Ramos (cell line): ENCODE measurements at regions not wholly inside any gene's neighbourhood (a gene's known extent, or its start where the extent isn't known, plus 50 kb on each side); places are given as distances from the start of the nearest gene placed in this dataset.
"Not testable (repeated sequence)": the region's sequence is repeated elsewhere in the genome, so short reads cannot be mapped to it uniquely, and the experiment has no call there.

Source experiments
- in situ Hi-C: fragments of 300-500 bp; cut with MboI; formaldehyde crosslinking; loops from one replicate; pipeline ENCODE4 v1.14.3; 2022; ENCODE audit warnings: low sequenced_read_pairs; ENCODE audit not compliant: unreplicated experiment

DNA sequence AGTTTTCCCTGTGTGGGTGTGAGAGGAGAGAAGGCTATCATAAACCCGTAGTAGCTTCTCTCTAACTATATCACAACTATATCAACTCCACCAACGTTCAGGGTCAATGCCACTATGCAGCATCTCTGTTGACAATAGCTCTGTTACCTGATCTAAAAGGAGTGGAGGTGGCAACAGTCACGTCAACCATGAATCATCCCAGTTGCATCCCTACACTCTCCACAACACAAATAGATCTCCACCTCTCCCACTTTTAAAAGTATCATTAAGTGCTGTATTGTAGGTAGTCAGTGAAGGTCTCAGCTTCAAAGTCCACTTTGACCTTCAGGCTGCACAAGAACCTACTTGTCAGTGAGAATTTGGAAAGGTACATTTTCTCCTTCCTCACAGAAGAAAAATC, 600.5 kb upstream of the GRIA3 start:
- in situ Hi-C loops = no loop called here

DNA sequence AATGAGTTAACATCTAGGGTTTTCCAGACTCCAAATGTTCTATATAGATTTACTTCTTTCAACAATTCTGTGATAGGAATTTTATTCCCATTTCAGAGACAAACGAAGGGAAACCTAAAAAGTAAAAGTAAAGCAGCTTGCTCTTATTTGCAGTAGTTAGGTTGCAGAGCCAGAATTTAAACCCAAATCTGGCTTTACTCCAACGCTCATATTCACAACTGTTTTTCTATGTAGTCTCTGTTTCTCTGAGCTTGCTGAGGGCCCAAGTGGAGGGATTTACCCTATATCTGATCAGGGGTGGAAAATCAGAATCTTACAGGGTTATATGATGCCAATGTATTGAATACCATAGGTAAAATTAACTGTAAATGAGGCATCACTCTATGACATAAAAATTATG, 599.1 kb upstream of the GRIA3 start:
- in situ Hi-C loops = no loop called here

DNA sequence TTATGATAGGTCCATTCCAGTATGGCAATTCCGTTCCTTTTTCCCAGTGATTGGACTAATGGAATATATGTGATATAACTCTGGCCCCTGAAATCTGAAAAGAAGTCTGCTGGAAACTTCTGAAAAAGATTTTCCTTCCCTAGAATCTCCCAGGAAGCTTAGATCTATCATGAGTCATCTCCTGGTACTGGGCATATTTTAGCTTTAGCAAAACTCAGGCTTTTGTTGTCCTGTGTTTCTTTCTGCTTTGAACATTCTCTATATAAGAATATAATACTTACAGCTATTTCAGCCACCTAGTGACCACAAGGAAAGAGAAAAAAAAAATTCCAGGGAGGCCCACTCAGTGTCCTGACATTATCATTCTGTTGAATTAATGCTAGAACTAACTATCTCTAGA, 597.2 kb upstream of the GRIA3 start:
- in situ Hi-C loops = no loop called here

DNA sequence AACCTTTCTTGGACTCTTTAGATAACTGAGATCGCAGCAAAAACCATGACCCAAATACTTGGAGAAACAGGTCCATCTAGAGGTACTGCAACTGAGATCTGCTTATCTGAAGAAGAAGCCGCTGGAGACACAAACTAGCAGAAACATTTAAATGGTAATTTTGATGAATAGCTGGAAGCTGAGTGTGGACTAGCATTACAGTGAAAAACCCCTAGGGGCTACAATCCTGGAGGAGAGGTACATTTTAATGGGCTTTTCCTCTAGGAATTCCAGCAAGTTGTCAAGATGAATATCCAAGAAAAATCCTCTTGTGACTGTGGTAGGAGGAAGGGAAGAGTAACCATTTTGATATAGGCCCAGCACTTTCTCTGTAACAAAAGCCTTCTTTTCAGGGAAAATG, 592.5 kb upstream of the GRIA3 start:
- in situ Hi-C loops = no loop called here

DNA sequence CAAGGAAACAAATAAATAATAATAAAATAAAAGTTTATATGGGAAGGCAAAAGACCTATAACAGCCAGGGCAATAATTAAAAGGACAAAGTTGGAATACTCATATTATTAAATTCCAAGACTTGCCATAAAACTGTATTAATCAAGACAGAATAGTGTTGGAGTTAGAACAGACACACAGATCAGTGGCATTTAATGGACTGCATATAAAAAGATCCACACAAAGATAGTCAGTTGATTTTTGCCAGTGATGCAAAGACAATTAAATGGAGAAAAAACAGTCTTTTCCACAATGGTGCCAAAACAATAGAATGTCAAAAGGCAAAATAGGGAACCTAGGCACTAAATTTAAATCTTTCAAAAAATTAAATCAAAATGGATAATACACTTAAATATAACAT, 587.1 kb upstream of the GRIA3 start:
- in situ Hi-C loops = no loop called here

DNA sequence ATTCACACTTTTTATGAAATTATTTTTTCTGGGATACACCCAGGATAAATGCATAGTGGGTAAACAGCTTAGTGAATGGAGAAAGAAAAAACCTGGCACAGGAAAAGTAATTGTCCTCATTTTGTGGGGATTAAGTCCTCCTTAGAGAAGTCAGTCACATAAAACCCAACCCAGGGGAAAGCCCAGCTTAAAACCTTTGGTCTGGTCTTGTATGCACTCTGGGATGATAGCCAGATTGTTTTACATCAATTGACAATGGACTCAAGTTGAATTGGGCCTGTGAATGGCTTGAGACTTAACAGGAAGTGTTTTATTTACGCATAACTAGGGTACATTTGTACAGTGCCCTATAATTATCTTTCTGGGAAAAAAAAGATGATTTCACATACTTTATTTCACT, 561.3 kb upstream of the GRIA3 start:
- in situ Hi-C loops = no loop called here

DNA sequence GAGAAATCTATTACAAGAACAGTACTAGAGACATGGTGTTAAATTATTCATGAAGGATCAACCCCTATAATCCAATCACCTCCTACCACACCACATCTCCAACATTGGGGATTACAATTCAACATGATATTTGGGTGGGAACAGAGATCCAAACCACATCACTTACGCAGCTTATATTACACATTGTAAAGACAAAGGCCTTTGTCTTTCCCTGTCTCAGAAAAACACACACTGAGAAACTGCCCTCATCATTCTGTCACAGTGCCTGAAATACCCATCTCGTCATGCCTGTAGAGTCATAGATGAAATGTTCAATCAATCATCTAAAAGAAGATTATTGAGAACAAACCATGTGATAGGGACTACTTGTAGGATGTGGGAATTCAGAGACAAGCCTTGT, 558.8 kb upstream of the GRIA3 start:
- in situ Hi-C loops = no loop called here

DNA sequence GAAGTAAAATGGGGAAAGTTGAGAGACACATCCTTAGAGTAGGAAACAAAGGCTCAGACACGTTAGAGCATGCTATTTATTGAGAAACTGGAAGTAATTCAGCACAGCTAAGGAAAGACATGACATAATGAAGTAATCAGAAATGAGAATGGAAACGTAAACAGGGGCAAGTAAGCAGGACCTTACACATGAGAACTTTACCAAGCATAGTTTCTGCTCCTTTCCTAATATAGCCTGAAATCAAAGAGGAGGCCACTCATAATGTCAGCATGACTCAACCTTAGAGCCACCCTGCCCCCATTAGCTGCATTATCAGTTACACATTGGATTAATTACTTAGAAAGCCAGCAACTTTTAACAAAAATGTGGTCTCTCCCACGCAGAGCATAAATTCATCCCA, 558.3 kb upstream of the GRIA3 start:
- in situ Hi-C loops = no loop called here

DNA sequence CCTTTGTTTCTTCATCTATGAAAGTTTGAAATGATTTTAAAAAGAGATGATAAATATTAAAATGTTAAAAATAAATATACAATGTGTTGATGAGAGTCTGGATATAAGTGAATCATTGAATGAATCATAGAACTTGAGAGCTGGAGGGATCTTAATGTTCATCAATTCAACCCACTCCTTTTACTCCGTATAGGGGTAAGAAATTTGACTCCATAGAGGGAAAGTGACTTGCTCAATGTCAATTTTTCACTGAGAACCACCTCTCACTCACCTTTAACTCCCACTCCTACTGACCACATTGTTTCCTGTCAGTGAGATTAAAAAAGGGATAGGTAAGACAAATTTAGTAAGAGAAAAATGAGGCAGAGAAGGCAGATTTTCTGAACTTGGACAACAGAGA, 557.2 kb upstream of the GRIA3 start:
- in situ Hi-C loops = no loop called here

DNA sequence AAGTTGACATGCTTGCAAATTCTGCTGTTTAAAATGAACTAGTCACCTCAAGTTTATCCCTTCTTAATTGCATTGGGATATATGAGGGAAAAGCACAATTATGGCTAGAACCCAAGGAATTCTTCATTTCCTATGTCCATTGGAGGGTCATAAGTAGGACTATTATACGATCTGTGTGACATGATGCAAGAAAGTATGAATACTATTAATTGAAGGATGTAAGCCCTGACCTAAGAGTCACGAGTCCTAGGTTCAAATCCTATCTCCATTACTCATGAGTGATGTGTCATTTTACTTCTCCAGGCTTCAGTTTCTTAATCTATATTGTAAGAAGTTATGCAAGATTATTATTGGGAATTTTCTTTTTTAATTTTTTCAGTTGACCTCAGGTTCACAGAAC, 542.9 kb upstream of the GRIA3 start:
- in situ Hi-C loops = no loop called here

DNA sequence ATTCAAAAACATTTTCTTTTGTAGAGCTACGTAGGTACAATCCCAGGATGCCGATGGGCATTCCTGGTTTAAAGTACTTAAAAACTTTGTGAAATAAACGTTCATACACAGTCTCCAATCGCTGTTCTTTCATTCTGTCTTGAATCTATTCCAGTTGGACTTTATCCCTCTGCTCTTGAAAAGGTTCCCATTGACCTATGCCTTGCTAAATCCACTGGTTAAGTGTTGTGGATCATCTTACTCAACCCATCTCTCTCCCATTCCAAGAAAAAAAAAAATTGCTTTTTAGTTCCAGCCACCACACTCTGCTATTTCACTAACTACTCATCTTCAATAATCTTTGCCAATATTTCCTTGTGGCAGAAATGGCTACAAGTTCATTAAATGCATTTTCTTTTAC, 542.3 kb upstream of the GRIA3 start:
- in situ Hi-C loops = no loop called here

DNA sequence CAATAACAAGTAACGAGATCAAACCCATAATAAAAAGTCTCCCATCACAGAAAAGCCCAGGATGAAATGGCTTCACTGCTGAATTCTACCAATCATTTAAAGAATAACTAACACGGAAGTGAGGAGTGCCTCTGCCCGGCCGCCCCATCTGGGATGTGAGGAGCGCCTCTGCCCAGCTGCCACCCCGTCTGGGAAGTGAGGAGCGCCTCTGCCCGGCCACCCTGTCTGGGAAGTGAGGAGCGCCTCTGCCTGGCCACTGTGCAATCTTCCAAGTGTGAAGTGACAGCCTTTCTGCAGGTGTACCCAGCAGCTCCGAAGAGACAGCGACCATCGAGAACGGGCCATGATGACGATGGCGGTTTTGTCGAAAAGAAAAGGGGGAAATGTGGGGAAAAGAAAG, 528.8 kb upstream of the GRIA3 start:
- in situ Hi-C loops = not testable (repeated sequence)

DNA sequence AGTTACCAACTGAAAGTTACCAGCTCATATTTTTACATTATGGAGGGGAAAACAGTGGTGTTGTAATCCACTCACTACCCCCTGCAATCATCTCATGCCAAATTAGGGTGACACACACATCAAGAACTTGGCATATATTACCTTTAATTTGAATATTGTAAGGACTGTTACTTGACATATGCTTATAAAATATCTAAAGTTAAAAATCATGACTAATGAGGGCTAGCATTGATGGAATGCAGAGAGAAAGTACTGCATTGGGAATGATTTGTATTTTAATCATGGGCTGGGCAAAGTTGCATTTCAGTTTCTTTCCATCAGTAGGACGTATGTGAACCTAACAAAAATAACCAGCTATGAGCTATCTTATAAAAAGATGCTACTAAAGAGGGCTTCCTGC, 517.5 kb upstream of the GRIA3 start:
- in situ Hi-C loops = no loop called here

DNA sequence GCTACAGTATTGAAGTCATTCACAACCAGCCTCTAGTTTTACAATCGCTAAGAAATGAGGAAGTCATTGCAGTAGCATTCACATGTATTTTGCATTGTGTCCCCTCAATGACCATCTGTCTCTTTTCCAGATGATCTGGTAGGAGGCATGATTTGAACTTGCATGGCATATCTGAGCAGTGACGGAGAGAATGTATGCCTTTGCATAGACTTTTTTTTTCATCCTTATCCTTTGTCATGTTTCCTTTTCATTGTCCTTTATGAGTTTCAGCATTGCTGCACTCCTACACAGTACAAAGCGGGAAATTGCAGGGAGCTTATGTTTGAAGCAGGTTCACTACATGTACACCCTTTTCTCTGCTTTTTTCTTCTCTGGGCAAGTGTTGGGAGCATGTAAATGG, 516.4 kb upstream of the GRIA3 start:
- in situ Hi-C loops = no loop called here

DNA sequence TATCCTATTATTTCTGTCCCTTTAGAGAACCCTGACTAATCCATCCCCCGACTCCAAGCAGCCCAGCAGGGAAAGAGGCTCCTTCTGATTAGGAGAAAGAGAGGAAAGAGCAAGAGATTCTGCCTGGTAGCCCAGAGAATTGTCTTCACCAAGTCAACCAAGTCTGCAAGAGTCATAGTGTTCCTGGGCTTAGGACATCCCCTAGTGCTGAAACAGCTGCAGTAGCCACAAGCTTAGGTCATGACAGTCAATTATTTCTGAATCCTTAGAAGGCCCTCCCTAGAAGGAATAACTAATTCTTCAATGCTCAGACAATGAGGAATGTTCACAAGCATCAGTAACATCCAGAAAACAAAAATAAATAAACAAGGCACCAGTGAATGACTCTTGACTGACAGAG, 480.3 kb upstream of the GRIA3 start:
- in situ Hi-C loops = no loop called here

DNA sequence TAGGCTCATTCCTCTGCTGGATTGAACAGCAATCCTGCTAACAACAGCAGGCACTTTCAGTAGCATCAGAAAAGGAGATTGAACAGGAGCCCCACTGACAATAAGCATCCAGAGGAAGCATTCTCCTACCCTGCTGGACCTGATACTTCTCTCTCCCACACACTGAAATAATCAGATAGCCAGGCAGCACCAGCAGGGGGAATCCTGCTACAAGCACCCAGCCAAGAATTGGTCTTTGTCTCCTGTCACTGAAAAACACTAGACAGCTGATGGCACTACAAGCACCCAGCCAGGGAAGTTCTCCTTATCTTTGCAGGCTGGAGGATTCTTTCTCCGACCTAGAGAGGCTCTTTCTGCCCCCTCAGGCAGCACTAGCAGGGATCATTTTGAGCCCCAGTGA, 444.3 kb upstream of the GRIA3 start:
- in situ Hi-C loops = no loop called here

DNA sequence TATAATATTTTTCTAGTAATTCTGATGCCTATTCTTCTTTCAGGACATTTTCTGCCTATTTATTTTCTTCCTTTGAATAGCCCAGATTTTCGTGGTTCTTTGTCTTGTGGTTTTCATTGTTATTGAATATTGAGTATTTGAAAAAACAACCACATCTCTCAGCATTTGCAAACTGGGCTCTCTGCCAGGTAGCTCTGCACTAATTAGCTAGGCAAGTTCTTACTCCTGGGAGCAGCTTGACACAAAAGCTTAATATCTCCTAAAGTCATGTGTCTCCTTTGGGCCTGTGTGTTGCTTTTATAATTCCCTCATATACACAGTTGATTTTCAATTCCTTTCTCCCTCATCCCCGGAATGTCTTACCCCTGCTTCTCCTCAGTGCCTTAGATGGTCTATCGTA, 413.5 kb upstream of the GRIA3 start:
- in situ Hi-C loops = no loop called here

DNA sequence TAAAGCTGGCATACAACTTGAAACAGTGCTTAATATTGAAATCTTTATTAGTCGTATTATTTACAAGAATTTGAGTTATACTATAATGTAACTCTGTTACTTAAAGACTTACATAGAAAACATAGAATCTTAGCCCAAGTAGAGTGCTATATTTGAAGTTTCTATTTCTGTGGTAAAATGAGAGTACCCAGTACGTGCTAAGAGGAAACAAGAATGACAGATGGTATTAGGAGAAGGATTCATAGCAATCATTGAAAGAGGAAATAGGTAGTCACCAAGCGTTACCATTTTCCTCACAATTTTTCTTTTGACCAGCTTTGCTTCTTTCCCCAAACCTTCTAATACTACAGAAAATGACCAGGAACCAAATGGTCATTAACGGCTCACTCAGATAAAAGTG, 412.1 kb upstream of the GRIA3 start:
- in situ Hi-C loops = no loop called here

DNA sequence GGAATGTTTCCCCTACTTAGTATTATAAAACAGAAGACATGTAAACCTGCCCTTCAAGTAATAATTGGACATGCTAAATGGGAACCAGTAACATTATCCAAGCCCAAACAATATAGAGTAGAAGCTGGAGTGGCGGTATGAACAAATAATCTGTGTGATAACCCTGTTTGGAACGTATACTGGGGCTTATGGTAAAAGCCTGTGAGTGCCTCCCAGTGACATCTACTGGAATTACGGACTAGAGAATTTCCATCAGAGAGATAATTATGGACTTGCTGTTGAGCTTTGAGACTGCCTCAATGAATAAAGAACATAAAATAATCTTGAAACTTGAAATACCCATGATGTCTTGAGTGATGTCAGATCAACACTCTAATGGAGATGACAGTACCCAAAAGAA, 406.3 kb upstream of the GRIA3 start:
- in situ Hi-C loops = no loop called here

DNA sequence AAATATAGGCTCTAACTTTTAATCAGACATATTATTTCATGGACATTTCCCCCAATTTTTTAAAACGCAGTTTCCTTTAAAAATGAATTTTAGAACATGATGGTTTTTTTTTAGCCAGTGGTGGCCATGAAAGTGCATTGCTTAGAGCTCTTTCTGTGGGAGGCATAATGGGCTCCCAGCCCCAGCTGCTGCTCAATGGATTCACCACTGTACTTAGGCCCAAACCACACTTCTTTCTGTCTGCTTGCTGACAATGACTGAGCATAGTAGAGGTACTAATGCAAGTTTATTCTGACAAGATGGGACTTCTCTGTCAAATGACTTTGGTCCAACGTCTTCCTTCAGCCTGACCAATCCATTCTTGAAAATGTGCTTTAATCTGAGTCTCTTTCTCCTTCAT, 400.2 kb upstream of the GRIA3 start:
- in situ Hi-C loops = no loop called here

DNA sequence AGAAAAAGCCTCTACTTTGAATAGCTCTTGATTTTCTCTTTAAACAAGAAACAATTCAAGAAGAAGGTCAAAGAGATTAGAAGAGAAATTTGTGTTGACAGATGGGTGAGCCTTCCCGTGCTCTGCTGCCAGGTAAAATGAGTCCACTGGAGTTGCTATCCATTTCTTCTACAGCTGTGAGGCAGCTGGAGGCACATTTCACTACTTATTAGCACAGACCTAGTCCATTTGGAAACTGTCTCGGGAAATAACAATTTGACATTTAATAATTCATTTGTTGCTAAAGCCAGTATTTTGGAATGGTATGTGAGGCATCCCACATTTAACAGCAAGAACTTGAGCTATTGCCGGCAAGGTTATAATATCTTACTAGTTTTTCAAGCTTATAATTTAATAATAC, 396.8 kb upstream of the GRIA3 start:
- in situ Hi-C loops = no loop called here

DNA sequence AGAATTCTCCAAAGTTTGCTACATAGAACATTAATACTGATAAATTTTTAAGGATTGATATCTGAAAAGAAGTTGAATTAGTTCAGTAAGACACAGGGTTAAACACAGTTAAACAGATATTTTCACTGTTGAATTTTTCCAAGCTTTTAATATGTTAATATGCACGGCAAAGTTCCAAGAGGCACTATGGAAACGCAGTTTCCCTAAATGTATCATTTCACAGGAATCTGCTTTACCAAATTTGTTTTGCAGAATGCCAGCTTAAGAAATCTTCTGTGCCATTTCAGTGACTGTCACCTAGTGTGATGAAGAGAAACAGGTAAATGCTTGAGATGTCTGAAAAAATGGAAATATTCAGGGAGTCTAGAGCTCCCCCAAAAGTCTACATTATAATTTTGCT, 395.9 kb upstream of the GRIA3 start:
- in situ Hi-C loops = no loop called here

DNA sequence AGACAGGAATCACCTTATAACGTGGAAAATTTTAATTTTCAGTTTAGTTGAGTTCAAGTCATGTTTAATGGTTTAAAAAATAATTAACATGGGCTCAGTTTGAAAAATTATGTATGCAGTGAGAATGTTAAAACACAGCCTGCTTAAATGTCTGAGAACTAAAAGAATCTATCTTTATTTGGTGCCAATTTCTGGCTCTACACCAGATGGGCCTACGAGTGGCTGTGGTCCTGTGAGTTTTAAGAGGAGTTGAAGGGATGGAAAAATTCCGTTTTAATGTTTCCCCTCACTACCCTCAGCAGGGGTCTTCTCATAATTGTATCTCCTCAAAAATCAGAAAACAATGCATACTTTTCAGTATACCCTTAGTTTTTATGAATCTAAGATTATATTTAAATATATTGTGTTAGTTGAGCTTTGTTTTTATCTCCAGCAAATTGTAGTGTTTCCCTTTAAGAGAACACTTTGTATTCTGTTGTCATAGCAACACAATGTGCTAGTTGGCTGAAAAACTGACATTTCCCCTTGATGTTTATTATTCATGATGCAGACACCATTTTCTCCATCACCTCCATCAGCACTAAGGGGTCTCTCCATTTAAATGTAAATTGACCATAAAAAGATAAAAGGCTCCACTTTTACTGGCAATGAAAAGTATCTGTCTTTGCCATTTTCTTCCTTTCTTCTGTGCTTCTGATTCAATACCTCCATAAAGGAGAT, 393.5 kb upstream of the GRIA3 start:
- in situ Hi-C loops = no loop called here
